ENCODE measurements at regions not wholly inside any gene's neighbourhood (a gene's known extent, or its start where the extent isn't known, plus 50 kb on each side); places are given as distances from the start of the nearest gene placed in this dataset.

DNA sequence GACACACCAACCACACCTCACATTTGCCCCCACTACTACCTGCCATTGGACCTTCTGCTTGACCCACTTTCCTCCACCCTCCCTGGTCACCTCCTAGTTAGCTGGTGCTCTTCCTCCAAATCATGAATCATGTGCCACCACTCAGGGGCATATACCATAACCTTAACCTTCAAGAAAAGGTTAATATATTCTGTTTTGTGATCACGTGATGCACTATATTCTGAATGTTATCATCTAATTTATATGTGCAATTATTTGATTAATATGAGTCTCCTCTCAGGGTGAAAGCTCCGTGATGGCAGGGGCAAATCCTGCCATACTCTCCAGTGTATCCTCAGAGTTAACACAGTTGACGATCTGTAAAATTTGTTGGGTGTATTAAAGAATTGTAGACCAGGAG, 635.5 kb downstream of the XPNPEP1 start:
- H3K9me3 ChIP-seq (ENCODE audit: control insufficient read depth in 2 of 2, insufficient read depth in 1 of 2, low read length in 1 of 2) = no peaks in the 10 kb centered on the region
- no peaks in the 10 kb centered on the region for H3K36me3 ChIP-seq (ENCODE audit: control insufficient read depth in 2 of 2, insufficient read depth in 2 of 2, low read length in 1 of 2)
- no peak overlapping the region for H3K4me3 ChIP-seq (ENCODE audit: low read length in 2 of 2)
- H3K4me1 ChIP-seq (ENCODE audit: control insufficient read depth in 2 of 2, insufficient read depth in 2 of 2, low read length in 2 of 2) = no peaks in the 10 kb centered on the region
- DNase-seq (ENCODE audit: low read depth in 6 of 9, low spot score in 9 of 9) = no peak
- H3K27me3 ChIP-seq (ENCODE audit: control insufficient read depth in 2 of 2, insufficient read depth in 1 of 2, low read length in 1 of 2) = no peaks in the 10 kb centered on the region
- no peak overlapping the region for H3K27ac ChIP-seq (ENCODE audit: low read depth in 1 of 2, low read length in 1 of 2)
- 92% methylated on average over 3 of the region's 3 CpGs for WGBS

DNA sequence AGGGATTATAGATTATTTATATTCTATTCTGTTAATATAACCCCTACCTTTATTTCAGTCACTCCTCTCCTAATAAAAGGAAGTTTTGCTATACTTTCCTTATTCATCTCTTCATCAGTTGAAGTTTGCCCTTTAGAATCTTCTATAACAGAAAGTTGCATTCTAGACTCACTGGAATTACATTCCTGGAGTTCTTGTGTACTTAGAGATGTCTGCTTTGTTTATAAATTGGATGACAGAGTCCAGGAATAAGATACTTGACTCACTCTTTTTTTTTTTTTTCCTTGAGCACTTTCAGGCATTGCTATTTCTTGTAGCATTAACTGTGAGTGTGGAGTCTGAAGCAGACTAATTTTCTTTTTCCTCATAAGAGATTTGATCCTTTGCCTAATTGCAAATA, 640.8 kb downstream of the XPNPEP1 start:
- H3K27ac ChIP-seq (ENCODE audit: low read depth in 1 of 2, low read length in 1 of 2) = no peak overlapping the region
- no peaks in the 10 kb centered on the region for H3K36me3 ChIP-seq (ENCODE audit: control insufficient read depth in 2 of 2, insufficient read depth in 2 of 2, low read length in 1 of 2)
- H3K9me3 ChIP-seq (ENCODE audit: control insufficient read depth in 2 of 2, insufficient read depth in 1 of 2, low read length in 1 of 2) = no peaks in the 10 kb centered on the region
- no peaks in the 10 kb centered on the region for H3K27me3 ChIP-seq (ENCODE audit: control insufficient read depth in 2 of 2, insufficient read depth in 1 of 2, low read length in 1 of 2)
- H3K4me1 ChIP-seq (ENCODE audit: control insufficient read depth in 2 of 2, insufficient read depth in 2 of 2, low read length in 2 of 2) = no peaks in the 10 kb centered on the region
- H3K4me3 ChIP-seq (ENCODE audit: low read length in 2 of 2) = no peak overlapping the region
- DNase-seq (ENCODE audit: low read depth in 6 of 9, low spot score in 9 of 9) = no peak

DNA sequence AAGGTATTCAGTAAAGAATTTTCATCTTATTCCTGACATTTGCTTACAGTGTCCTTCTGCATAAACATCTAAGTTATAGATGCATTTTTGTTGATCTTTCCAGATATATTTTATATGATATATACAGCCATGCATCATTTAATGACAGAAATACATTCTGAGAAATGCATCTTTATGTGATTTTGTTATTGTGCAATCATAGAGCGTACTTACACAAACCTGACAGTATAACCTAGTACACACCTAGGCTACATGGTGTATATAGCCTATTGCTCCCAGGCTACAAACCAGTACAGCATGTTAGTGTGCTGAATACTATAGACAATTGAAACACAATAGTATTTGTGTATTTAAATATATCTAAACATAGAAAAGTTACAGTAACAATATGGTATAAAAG, 642.0 kb downstream of the XPNPEP1 start:
- DNase-seq (ENCODE audit: low read depth in 6 of 9, low spot score in 9 of 9) = no peak
- Histone ChIP-seq H3K9me3 (ENCODE audit: control insufficient read depth in 2 of 2, insufficient read depth in 1 of 2, low read length in 1 of 2) (no peaks in the 10 kb centered on the region), H3K4me1 (ENCODE audit: control insufficient read depth in 2 of 2, insufficient read depth in 2 of 2, low read length in 2 of 2) (no peaks in the 10 kb centered on the region), H3K4me3 (ENCODE audit: low read length in 2 of 2) (no peak overlapping the region), H3K27me3 (ENCODE audit: control insufficient read depth in 2 of 2, insufficient read depth in 1 of 2, low read length in 1 of 2) (no peaks in the 10 kb centered on the region), H3K36me3 (ENCODE audit: control insufficient read depth in 2 of 2, insufficient read depth in 2 of 2, low read length in 1 of 2) (no peaks in the 10 kb centered on the region), H3K27ac (ENCODE audit: low read depth in 1 of 2, low read length in 1 of 2) (no peak overlapping the region)
- WGBS = 91% methylated on average over 1 of the region's 1 CpG

DNA sequence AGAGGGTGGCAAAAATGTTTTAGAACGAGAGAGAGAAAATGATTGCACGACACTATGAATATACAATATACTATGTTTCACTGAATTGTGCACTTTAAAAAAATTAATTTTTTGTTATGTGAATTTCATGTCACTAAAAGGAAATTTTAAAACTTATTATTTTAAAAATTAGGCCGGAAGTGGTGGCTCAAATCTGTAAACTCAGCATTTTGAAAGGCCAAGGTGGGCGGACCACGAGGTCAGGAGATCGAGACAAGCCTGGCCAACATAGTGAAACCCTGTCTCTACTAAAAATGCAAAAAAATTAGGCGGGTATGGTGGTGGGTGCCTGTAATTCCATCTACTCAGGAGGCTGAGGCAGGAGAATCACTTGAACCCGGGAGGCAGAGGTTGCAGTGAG, 642.5 kb downstream of the XPNPEP1 start:
- WGBS = 92% methylated on average over 8 of the region's 8 CpGs
- H3K27ac ChIP-seq (ENCODE audit: low read depth in 1 of 2, low read length in 1 of 2) = no peak overlapping the region
- DNase-seq (ENCODE audit: low read depth in 6 of 9, low spot score in 9 of 9) = no peak
- H3K4me1 ChIP-seq (ENCODE audit: control insufficient read depth in 2 of 2, insufficient read depth in 2 of 2, low read length in 2 of 2) = no peaks in the 10 kb centered on the region
- no peaks in the 10 kb centered on the region for H3K27me3 ChIP-seq (ENCODE audit: control insufficient read depth in 2 of 2, insufficient read depth in 1 of 2, low read length in 1 of 2)
- no peak overlapping the region for H3K4me3 ChIP-seq (ENCODE audit: low read length in 2 of 2)
- H3K36me3 ChIP-seq (ENCODE audit: control insufficient read depth in 2 of 2, insufficient read depth in 2 of 2, low read length in 1 of 2) = no peaks in the 10 kb centered on the region
- H3K9me3 ChIP-seq (ENCODE audit: control insufficient read depth in 2 of 2, insufficient read depth in 1 of 2, low read length in 1 of 2) = no peaks in the 10 kb centered on the region

DNA sequence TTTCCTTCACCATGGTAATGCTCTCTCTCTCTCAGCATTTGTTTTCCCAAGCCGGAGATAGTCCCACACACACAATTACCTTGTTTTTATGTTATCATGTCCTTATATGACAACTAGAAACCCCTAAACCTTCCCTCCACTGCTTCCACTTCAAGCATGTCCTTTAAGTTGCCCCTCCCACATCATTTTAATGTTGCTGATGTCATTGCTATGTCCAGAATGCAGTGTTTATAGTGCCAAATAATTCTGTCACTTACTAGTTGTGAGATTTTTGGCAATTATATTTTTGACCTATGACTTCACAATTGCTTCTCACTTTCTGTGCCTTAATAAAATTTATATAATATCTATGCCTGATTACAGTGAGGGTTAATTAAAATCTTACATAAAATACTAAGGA, 645.9 kb downstream of the XPNPEP1 start:
- Histone ChIP-seq H3K4me1 (ENCODE audit: control insufficient read depth in 2 of 2, insufficient read depth in 2 of 2, low read length in 2 of 2) (no peaks in the 10 kb centered on the region), H3K27me3 (ENCODE audit: control insufficient read depth in 2 of 2, insufficient read depth in 1 of 2, low read length in 1 of 2) (no peaks in the 10 kb centered on the region), H3K9me3 (ENCODE audit: control insufficient read depth in 2 of 2, insufficient read depth in 1 of 2, low read length in 1 of 2) (no peaks in the 10 kb centered on the region), H3K27ac (ENCODE audit: low read depth in 1 of 2, low read length in 1 of 2) (no peak overlapping the region), H3K36me3 (ENCODE audit: control insufficient read depth in 2 of 2, insufficient read depth in 2 of 2, low read length in 1 of 2) (no peaks in the 10 kb centered on the region), H3K4me3 (ENCODE audit: low read length in 2 of 2) (no peak overlapping the region)
- no peak for DNase-seq (ENCODE audit: low read depth in 6 of 9, low spot score in 9 of 9)
- 91% methylated on average over 1 of the region's 1 CpG for WGBS

DNA sequence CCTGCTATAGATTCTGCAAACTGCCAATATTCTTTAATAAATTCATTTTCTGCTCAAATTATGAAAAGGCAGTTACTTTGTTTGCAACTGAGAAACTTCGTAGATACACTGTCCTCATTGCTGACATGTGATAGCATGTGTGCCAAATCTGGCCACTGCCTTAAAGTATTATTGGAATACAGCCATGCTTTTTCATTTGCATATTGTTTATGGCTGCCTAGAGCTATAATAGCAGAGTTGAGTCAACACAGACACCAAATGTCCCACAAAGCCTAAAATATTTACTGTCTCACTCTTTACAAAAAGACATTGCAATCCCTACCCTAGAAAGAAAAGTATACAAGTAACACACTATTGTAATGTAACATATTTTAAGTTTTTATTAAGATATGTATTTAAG, 647.4 kb downstream of the XPNPEP1 start:
- WGBS = 51% methylated on average over 1 of the region's 1 CpG
- H3K27me3 ChIP-seq (ENCODE audit: control insufficient read depth in 2 of 2, insufficient read depth in 1 of 2, low read length in 1 of 2) = no peaks in the 10 kb centered on the region
- H3K4me1 ChIP-seq (ENCODE audit: control insufficient read depth in 2 of 2, insufficient read depth in 2 of 2, low read length in 2 of 2) = no peaks in the 10 kb centered on the region
- H3K4me3 ChIP-seq (ENCODE audit: low read length in 2 of 2) = no peak overlapping the region
- DNase-seq (ENCODE audit: low read depth in 6 of 9, low spot score in 9 of 9) = no peak
- H3K36me3 ChIP-seq (ENCODE audit: control insufficient read depth in 2 of 2, insufficient read depth in 2 of 2, low read length in 1 of 2) = no peaks in the 10 kb centered on the region
- no peaks in the 10 kb centered on the region for H3K9me3 ChIP-seq (ENCODE audit: control insufficient read depth in 2 of 2, insufficient read depth in 1 of 2, low read length in 1 of 2)
- no peak overlapping the region for H3K27ac ChIP-seq (ENCODE audit: low read depth in 1 of 2, low read length in 1 of 2)

DNA sequence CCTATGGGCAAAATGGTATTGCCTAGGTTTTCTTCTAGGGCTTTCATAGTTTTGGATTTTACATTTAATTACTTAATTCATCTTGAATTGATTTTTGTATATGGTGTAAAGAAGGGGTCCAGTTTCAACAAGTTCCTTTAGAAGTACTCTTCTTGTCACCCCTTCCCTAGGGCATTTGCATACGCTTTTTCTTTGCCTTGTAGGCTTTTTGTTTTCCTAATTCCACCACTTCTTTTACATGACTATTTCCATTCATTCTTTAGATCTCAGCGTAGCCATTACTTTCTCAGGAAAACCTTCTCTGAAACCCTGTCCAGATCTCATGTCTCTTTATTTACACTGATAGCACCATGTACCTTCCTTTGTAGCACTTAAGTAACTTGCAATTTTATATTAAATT, 648.6 kb downstream of the XPNPEP1 start:
- 79% methylated on average over 2 of the region's 2 CpGs for WGBS
- Histone ChIP-seq H3K27me3 (ENCODE audit: control insufficient read depth in 2 of 2, insufficient read depth in 1 of 2, low read length in 1 of 2) (no peaks in the 10 kb centered on the region), H3K9me3 (ENCODE audit: control insufficient read depth in 2 of 2, insufficient read depth in 1 of 2, low read length in 1 of 2) (no peaks in the 10 kb centered on the region)

DNA sequence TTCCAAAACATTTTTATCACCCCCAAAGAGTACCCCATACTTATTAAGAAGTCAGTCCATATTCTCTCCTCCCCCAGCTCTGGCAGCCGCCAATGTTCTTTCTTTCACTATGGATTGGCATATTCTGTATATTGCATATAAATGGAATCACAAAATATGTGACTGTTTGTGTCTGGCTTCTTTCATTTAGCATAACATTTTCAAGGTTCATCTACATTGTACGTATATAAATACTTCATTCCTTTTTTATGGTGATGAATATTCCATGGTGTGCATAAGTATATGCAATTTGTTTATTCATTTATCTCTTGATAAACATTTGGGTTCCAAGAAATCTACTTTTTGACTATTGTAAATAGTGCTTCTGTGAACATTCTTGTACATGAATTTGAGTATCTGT, 653.1 kb downstream of the XPNPEP1 start:
- H3K27me3 ChIP-seq (ENCODE audit: control insufficient read depth in 2 of 2, insufficient read depth in 1 of 2, low read length in 1 of 2) = no peaks in the 10 kb centered on the region
- H3K36me3 ChIP-seq (ENCODE audit: control insufficient read depth in 2 of 2, insufficient read depth in 2 of 2, low read length in 1 of 2) = no peaks in the 10 kb centered on the region
- H3K4me1 ChIP-seq (ENCODE audit: control insufficient read depth in 2 of 2, insufficient read depth in 2 of 2, low read length in 2 of 2) = no peaks in the 10 kb centered on the region
- 95% methylated on average over 2 of the region's 2 CpGs for WGBS
- DNase-seq (ENCODE audit: low read depth in 6 of 9, low spot score in 9 of 9) = no peak
- no peak overlapping the region for H3K27ac ChIP-seq (ENCODE audit: low read depth in 1 of 2, low read length in 1 of 2)
- no peak overlapping the region for H3K4me3 ChIP-seq (ENCODE audit: low read length in 2 of 2)
- no peaks in the 10 kb centered on the region for H3K9me3 ChIP-seq (ENCODE audit: control insufficient read depth in 2 of 2, insufficient read depth in 1 of 2, low read length in 1 of 2)

More for the DNA sequence above, 648.6 kb downstream of the XPNPEP1 start:
- Histone ChIP-seq H3K4me1 (ENCODE audit: control insufficient read depth in 2 of 2, insufficient read depth in 2 of 2, low read length in 2 of 2) (no peaks in the 10 kb centered on the region), H3K4me3 (ENCODE audit: low read length in 2 of 2) (no peak overlapping the region), H3K36me3 (ENCODE audit: control insufficient read depth in 2 of 2, insufficient read depth in 2 of 2, low read length in 1 of 2) (no peaks in the 10 kb centered on the region), H3K27ac (ENCODE audit: low read depth in 1 of 2, low read length in 1 of 2) (no peak overlapping the region)
- DNase-seq (ENCODE audit: low read depth in 6 of 9, low spot score in 9 of 9) = no peak

DNA sequence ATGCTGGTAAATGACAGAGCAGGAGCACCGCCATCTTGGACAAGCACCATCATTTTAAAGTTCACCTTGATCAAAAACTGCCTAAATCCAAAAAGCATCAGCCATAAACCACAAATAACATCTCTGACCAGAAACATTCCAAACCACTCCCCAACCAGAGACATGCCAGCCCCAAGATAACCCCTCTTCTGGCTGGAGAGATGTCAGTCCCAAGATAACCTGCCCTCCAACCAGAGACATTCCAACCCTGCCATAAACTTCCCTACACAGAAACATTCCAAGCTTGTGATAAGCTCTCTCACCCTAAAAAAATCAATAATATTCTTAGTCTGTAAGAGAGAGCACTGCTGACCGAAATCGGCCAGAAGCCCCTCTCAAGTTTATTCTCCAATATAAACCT, 659.3 kb downstream of the XPNPEP1 start:
- Histone ChIP-seq H3K4me1 (ENCODE audit: control insufficient read depth in 2 of 2, insufficient read depth in 2 of 2, low read length in 2 of 2) (no peaks in the 10 kb centered on the region), H3K27ac (ENCODE audit: low read depth in 1 of 2, low read length in 1 of 2) (no peak overlapping the region), H3K9me3 (ENCODE audit: control insufficient read depth in 2 of 2, insufficient read depth in 1 of 2, low read length in 1 of 2) (peaks cover 2 to 8% of the 10 kb centered on the region in 2 donors), H3K4me3 (ENCODE audit: low read length in 2 of 2) (no peak overlapping the region), H3K27me3 (ENCODE audit: control insufficient read depth in 2 of 2, insufficient read depth in 1 of 2, low read length in 1 of 2) (no peaks in the 10 kb centered on the region), H3K36me3 (ENCODE audit: control insufficient read depth in 2 of 2, insufficient read depth in 2 of 2, low read length in 1 of 2) (no peaks in the 10 kb centered on the region)
- no peak for DNase-seq (ENCODE audit: low read depth in 6 of 9, low spot score in 9 of 9)
- WGBS = 98% methylated on average over 3 of the region's 3 CpGs

DNA sequence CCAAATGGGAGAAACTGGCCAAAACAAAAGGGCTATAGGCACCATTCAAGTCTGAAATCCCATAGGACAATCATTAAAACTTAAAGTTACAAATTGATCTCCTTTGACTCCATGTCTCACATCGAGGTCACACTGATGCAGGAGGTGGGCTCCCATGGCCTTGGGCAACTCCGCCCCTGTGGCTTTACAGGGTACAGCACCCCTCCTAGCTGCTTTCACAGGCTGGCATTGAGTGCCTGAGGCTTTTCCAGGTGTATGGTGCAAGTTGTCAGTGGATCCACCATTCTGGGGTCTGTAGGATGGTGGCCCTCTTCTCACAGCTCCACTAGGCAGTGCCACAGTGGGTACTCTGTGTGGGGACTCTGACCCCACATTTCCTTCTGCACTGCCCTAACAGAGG, 662.1 kb downstream of the XPNPEP1 start:
- Histone ChIP-seq H3K27me3 (ENCODE audit: control insufficient read depth in 2 of 2, insufficient read depth in 1 of 2, low read length in 1 of 2) (no peaks in the 10 kb centered on the region), H3K27ac (ENCODE audit: low read depth in 1 of 2, low read length in 1 of 2) (no peak overlapping the region), H3K4me1 (ENCODE audit: control insufficient read depth in 2 of 2, insufficient read depth in 2 of 2, low read length in 2 of 2) (no peaks in the 10 kb centered on the region), H3K9me3 (ENCODE audit: control insufficient read depth in 2 of 2, insufficient read depth in 1 of 2, low read length in 1 of 2) (peaks cover 2 to 8% of the 10 kb centered on the region in 2 donors), H3K36me3 (ENCODE audit: control insufficient read depth in 2 of 2, insufficient read depth in 2 of 2, low read length in 1 of 2) (no peaks in the 10 kb centered on the region), H3K4me3 (ENCODE audit: low read length in 2 of 2) (no peak overlapping the region)
- WGBS = 59% methylated on average over 2 of the region's 2 CpGs
- no peak for DNase-seq (ENCODE audit: low read depth in 6 of 9, low spot score in 9 of 9)
